Upper lobe of left lung (tissue), 6 donors: ENCODE measurements at regions not wholly inside any gene's neighbourhood (a gene's known extent, or its start where the extent isn't known, plus 50 kb on each side); places are given as distances from the start of the nearest gene placed in this dataset.
A peak's percentile ranks its signal among the peaks of the same experiment; 100 is the strongest.

Experiments
- ATAC-seq, 2 donors: fragments of 200-7000 bp; cut with Tn5 transposase; one replicate each; pipeline ENCODE4 v1.9.1; 2022; ENCODE audit warnings: mild to moderate bottlenecking in 2 of 2, moderate library complexity in 2 of 2; ENCODE audit not compliant: low FRiP score in 2 of 2
- DNase-seq, 2 donors: peaks; one replicate each; pipeline ENCODE4 v3.0.0-alpha.2; 2019 to 2020
- H3K27ac ChIP-seq, 4 donors: fragments of 200-600 bp; sonication (generic); one replicate each; pipeline ENCODE4 v1.5.1; 2016 to 2019
- H3K27me3 ChIP-seq, 4 donors: fragments of 200-600 bp; sonication (generic); one replicate each; pipeline ENCODE4 v1.5.1; 2017 to 2019
- H3K36me3 ChIP-seq, 4 donors: fragments of 200-600 bp; sonication (generic); one replicate each; pipeline ENCODE4 v1.5.1; 2016 to 2019
- H3K4me1 ChIP-seq, 4 donors: fragments of 200-600 bp; sonication (generic); one replicate each; pipeline ENCODE4 v1.5.1; 2018 to 2019
- H3K4me3 ChIP-seq, 4 donors: fragments of 200-600 bp; sonication (generic); one replicate each; pipeline ENCODE4 v1.5.1; 2017 to 2019; ENCODE audit warnings: mild to moderate bottlenecking in 2 of 4, moderate library complexity in 1 of 4
- H3K9me3 ChIP-seq, 4 donors: fragments of 200-600 bp; sonication (generic); one replicate each; pipeline ENCODE4 v1.5.1; 2018 to 2019
- CTCF ChIP-seq, 6 experiments: fragments of 450-650 bp in 4 of 6; fragments of 200-600 bp in 2 of 6; sonication (generic) in 2 of 6; IDR thresholded peaks; one replicate each; pipeline ENCODE4 v1.5.1; 2016 to 2019; ENCODE audit warnings: antibody characterized with exemption in 6 of 6
- EP300 ChIP-seq, 4 donors: sonication (generic); formaldehyde crosslinking; IDR thresholded peaks; one replicate each; pipeline ENCODE4 v1.5.1; 2017; ENCODE audit warnings: antibody characterized with exemption in 4 of 4, control low read depth in 2 of 4
- POLR2A ChIP-seq, 4 donors: fragments of 450-650 bp; IDR thresholded peaks; one replicate each; pipeline ENCODE4 v1.5.1; 2016 to 2017; ENCODE audit warnings: antibody characterized with exemption in 4 of 4, mild to moderate bottlenecking in 2 of 4
- POLR2AphosphoS5 ChIP-seq, 2 donors: sonication (generic); formaldehyde crosslinking; IDR thresholded peaks; one replicate each; pipeline ENCODE4 v1.5.1; 2017; ENCODE audit warnings: antibody characterized with exemption in 2 of 2
- WGBS, 2 donors: methylation state at CpG; one replicate each; pipeline ENCODE4 v1.1.5; 2017 to 2018; 5-methylcytosine and 5-hydroxymethylcytosine counted together
- donor health status: DM: no; HTN: no; CAD: no; lungs with moderate emphysema.
- donor health status: DM: no; HTN: yes; CAD: no; lungs with severe emphysema.

GRCh38 chr13:47114030-47114429 is 217.2 kb upstream of the HTR2A start:
- Histone ChIP-seq H3K4me1 (no peaks in the 10 kb centered on the region), H3K9me3 (no peaks in the 10 kb centered on the region), H3K36me3 (no peaks in the 10 kb centered on the region), H3K27ac (no peak overlapping the region), H3K27me3 (no peaks in the 10 kb centered on the region), H3K4me3 (no peak overlapping the region)
- WGBS, 2 donors = 87 to 100% methylated on average over 1 of the region's 1 CpG
- DNase-seq = no peak
- TF ChIP-seq POLR2A (IDR thresholded peaks at IDR 0.05) = no peak
- no peak for TF ChIP-seq EP300 (IDR thresholded peaks at IDR 0.05)
- no peak for TF ChIP-seq POLR2AphosphoS5 (IDR thresholded peaks at IDR 0.05)
- TF ChIP-seq CTCF (IDR thresholded peaks at IDR 0.05) = no peak
- no peak for ATAC-seq

DNA sequence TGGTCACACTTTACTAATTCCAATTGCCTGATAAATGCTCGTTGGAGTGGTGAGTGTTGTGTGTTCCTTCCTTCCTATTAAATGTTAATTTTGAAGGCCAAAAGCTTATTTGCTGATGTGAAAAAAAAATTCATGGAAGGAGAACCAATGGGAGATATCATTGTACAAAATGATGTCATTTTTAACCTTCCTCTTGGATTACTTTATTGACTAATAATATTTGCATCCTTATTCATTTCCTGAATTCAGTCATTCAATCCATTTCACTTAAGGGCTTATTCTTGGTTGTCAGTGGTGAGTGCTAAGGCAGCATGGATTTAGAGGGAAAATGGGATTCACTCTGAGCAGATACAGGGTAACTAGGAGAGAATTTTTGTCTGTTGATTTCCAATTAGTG is 216.0 kb upstream of the HTR2A start:
- 53 to 69% methylated on average over 1 of the region's 1 CpG for WGBS, 2 donors
- Histone ChIP-seq H3K36me3 (no peaks in the 10 kb centered on the region), H3K4me1 (no peaks in the 10 kb centered on the region), H3K4me3 (no peak overlapping the region), H3K27me3 (no peaks in the 10 kb centered on the region), H3K27ac (no peak overlapping the region), H3K9me3 (no peaks in the 10 kb centered on the region)
- no peak for DNase-seq
- ATAC-seq = no peak
- TF ChIP-seq POLR2AphosphoS5 (IDR thresholded peaks at IDR 0.05) (no peak), POLR2A (IDR thresholded peaks at IDR 0.05) (no peak), EP300 (IDR thresholded peaks at IDR 0.05) (no peak), CTCF (IDR thresholded peaks at IDR 0.05) (no peak)

- TF ChIP-seq POLR2AphosphoS5 (IDR thresholded peaks at IDR 0.05) = no peak
- TF ChIP-seq EP300 (IDR thresholded peaks at IDR 0.05) = no peak
- TF ChIP-seq CTCF (IDR thresholded peaks at IDR 0.05) = no peak
- TF ChIP-seq POLR2A (IDR thresholded peaks at IDR 0.05) = no peak
- Histone ChIP-seq H3K36me3 (no peaks in the 10 kb centered on the region), H3K9me3 (no peaks in the 10 kb centered on the region), H3K27me3 (no peaks in the 10 kb centered on the region), H3K4me3 (no peak overlapping the region), H3K27ac (no peak overlapping the region), H3K4me1 (no peaks in the 10 kb centered on the region)
- DNase-seq (no peak), ATAC-seq (no peak)
- WGBS, 2 donors = 74 to 84% methylated on average over 4 of the region's 4 CpGs
Observed at GRCh38 chr13:47112205-47112902, 215.5 kb upstream of the HTR2A start.

- H3K9me3 ChIP-seq = no peaks in the 10 kb centered on the region
- H3K4me3 ChIP-seq = no peak overlapping the region
- WGBS, 2 donors = 71 to 74% methylated on average over 3 of the region's 3 CpGs
- H3K27me3 ChIP-seq = no peaks in the 10 kb centered on the region
- H3K36me3 ChIP-seq = no peaks in the 10 kb centered on the region
- no peak for DNase-seq
- no peak for TF ChIP-seq EP300 (IDR thresholded peaks at IDR 0.05)
- TF ChIP-seq POLR2AphosphoS5 (IDR thresholded peaks at IDR 0.05) = no peak
- TF ChIP-seq CTCF (IDR thresholded peaks at IDR 0.05) = no peak
- no peak for TF ChIP-seq POLR2A (IDR thresholded peaks at IDR 0.05)
- H3K27ac ChIP-seq = no peak overlapping the region
- no peak for ATAC-seq
- no peaks in the 10 kb centered on the region for H3K4me1 ChIP-seq
Observed at GRCh38 chr13:47111499-47111898, 214.6 kb upstream of the HTR2A start.

DNA sequence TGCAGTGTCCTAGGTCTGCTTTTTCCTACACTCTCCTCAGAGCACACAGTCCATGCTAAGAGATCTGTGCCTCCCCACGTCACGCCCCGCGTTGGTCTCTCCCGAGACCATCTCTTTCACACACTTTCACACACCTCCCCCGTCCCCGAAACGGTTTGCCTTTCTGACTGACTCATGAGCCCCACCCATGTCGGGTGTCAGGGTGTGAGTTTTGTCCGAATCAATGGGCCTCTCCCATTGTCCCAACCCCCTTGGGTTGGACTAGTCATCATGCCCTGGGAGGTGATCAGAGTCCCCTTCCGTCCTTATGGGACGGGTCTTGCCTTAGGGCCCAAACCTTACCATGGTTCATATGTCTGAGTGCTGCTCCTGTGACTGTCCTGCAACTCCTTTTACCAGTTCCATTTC is 214.0 kb upstream of the HTR2A start:
- TF ChIP-seq POLR2A (IDR thresholded peaks at IDR 0.05) (no peak), CTCF (IDR thresholded peaks at IDR 0.05) (no peak), POLR2AphosphoS5 (IDR thresholded peaks at IDR 0.05) (no peak), EP300 (IDR thresholded peaks at IDR 0.05) (no peak)
- H3K9me3 ChIP-seq = no peaks in the 10 kb centered on the region
- 87 to 95% methylated on average over 10 to 12 of the region's 12 CpGs for WGBS, 2 donors
- H3K36me3 ChIP-seq = no peaks in the 10 kb centered on the region
- H3K27ac ChIP-seq = no peak overlapping the region
- ATAC-seq = peak in 1 of 2 donors; percentile 40
- DNase-seq = no peak
- H3K4me1 ChIP-seq = no peaks in the 10 kb centered on the region
- H3K4me3 ChIP-seq = no peak overlapping the region
- H3K27me3 ChIP-seq = no peaks in the 10 kb centered on the region
